Tibial nerve (tissue), 4 donors: ENCODE measurements at regions not wholly inside any gene's neighbourhood (a gene's known extent, or its start where the extent isn't known, plus 50 kb on each side); places are given as distances from the start of the nearest gene placed in this dataset.

ENCODE experiments used
- CTCF ChIP-seq, 5 experiments: fragments of 200-600 bp in 3 of 5; fragments of 450-650 bp in 2 of 5; sonication (generic) in 3 of 5; IDR thresholded peaks; one replicate each; pipeline ENCODE4 v1.5.1; 2016 to 2019; ENCODE audit warnings: antibody characterized with exemption in 5 of 5, mild to moderate bottlenecking in 3 of 5, moderate library complexity in 2 of 5
- EP300 ChIP-seq, 2 donors: sonication (generic); formaldehyde crosslinking; IDR thresholded peaks; one replicate each; pipeline ENCODE4 v1.6.1; 2017; ENCODE audit warnings: antibody characterized with exemption in 2 of 2, mild to moderate bottlenecking in 1 of 2

- no peak for TF ChIP-seq CTCF (IDR thresholded peaks at IDR 0.05)
- no peak for TF ChIP-seq EP300 (IDR thresholded peaks at IDR 0.05)
Observed at GRCh38 chr11:81420668-81421250, 1312.9 kb downstream of the FAM181B start.
